ENCODE measurements at regions not wholly inside any gene's neighbourhood (a gene's known extent, or its start where the extent isn't known, plus 50 kb on each side); places are given as distances from the start of the nearest gene placed in this dataset.

- no peaks in the 10 kb centered on the region for H3K36me3 ChIP-seq (ENCODE audit: control insufficient read depth, insufficient read depth, low read length)
- POLR2A ChIA-PET = no interaction called here
- in situ Hi-C loops (cut with HindIII; ENCODE audit: low pct_unique_long_range_greater_than_20kb, low sequenced_read_pairs) (no loop called here), intact Hi-C loops (cut with micrococcal nuclease; ENCODE audit: unreplicated experiment) (no loop called here)
- no peaks in the 10 kb centered on the region for H3K27me3 ChIP-seq (ENCODE audit: control insufficient read depth, insufficient read depth, low read length)
- DNase-seq (ENCODE audit: low read depth, low spot score) (no peak), ATAC-seq (no peak)
- no TSS peak for BruUV-seq (replicated peaks)
- no peaks in the 10 kb centered on the region for H3K9me3 ChIP-seq (ENCODE audit: control insufficient read depth, insufficient read depth, low read depth, low read length)
- H3K4me3 ChIP-seq (ENCODE audit: low read depth in 2 of 2, low read length in 2 of 2) = no peak overlapping the region
- CTCF ChIA-PET = no interaction called here
- TF ChIP-seq TCF7L2 (IDR thresholded peaks at IDR 0.05; ENCODE audit: low read depth, low read length) (no peak), CTCF (IDR thresholded peaks at IDR 0.05) (no peak), REST (IDR thresholded peaks at IDR 0.05; ENCODE audit: insufficient read depth in 1 of 2, low read depth in 2 of 2, low read length in 1 of 2) (no peak), POLR2AphosphoS5 (IDR thresholded peaks at IDR 0.05; ENCODE audit: low read depth, low read length) (no peak), SIN3A (IDR thresholded peaks at IDR 0.05; ENCODE audit: borderline replicate concordance, insufficient read depth, low read depth, low read length) (no peak)
- no peaks in the 10 kb centered on the region for H3K4me1 ChIP-seq (ENCODE audit: control insufficient read depth, insufficient read depth, low read length)
- no peak overlapping the region for H3K27ac ChIP-seq (ENCODE audit: low read length)
These were observed 1184.2 kb downstream of the FLRT2 start for GRCh38 chr14:86714153-86714552.

GRCh38 chr14:86712727-86713126 lies 1182.8 kb downstream of the FLRT2 start:
- no peak for DNase-seq (ENCODE audit: low read depth, low spot score)
- TF ChIP-seq POLR2AphosphoS5 (IDR thresholded peaks at IDR 0.05; ENCODE audit: low read depth, low read length) (no peak), SIN3A (IDR thresholded peaks at IDR 0.05; ENCODE audit: borderline replicate concordance, insufficient read depth, low read depth, low read length) (no peak), CTCF (IDR thresholded peaks at IDR 0.05) (no peak), REST (IDR thresholded peaks at IDR 0.05; ENCODE audit: insufficient read depth in 1 of 2, low read depth in 2 of 2, low read length in 1 of 2) (no peak), TCF7L2 (IDR thresholded peaks at IDR 0.05; ENCODE audit: low read depth, low read length) (no peak)
- Histone ChIP-seq H3K27ac (ENCODE audit: low read length) (no peak overlapping the region), H3K4me1 (ENCODE audit: control insufficient read depth, insufficient read depth, low read length) (no peaks in the 10 kb centered on the region), H3K9me3 (ENCODE audit: control insufficient read depth, insufficient read depth, low read depth, low read length) (no peaks in the 10 kb centered on the region), H3K36me3 (ENCODE audit: control insufficient read depth, insufficient read depth, low read length) (no peaks in the 10 kb centered on the region), H3K4me3 (ENCODE audit: low read depth in 2 of 2, low read length in 2 of 2) (no peak overlapping the region), H3K27me3 (ENCODE audit: control insufficient read depth, insufficient read depth, low read length) (no peaks in the 10 kb centered on the region)
- intact Hi-C loops (cut with micrococcal nuclease; ENCODE audit: unreplicated experiment) = no loop called here
- ChIA-PET CTCF (no interaction called here), POLR2A (no interaction called here)
- in situ Hi-C loops (cut with HindIII; ENCODE audit: low pct_unique_long_range_greater_than_20kb, low sequenced_read_pairs) = no loop called here
- no TSS peak for BruUV-seq (replicated peaks)
- ATAC-seq = no peak

Measured in Panc1 (cell line).